HL-60 (cell line): ENCODE measurements at regions not wholly inside any gene's neighbourhood (a gene's known extent, or its start where the extent isn't known, plus 50 kb on each side); places are given as distances from the start of the nearest gene placed in this dataset.

Source experiments
- DNase-seq, 2 experiments: peaks; one replicate each; pipeline ENCODE4 v3.0.0-alpha.2; 2010 to 2020; ENCODE audit warnings: low read depth in 1 of 2, low spot score in 1 of 2
- H3K27ac ChIP-seq: fragments of 250-450 bp; sonication (Bioruptor Pico); replicated peaks from 2 replicates; pipeline ENCODE4 v1.5.1; 2020; ENCODE audit warnings: mild to moderate bottlenecking, moderate library complexity
- H3K27me3 ChIP-seq: fragments of 250-450 bp; sonication (Bioruptor Pico); 2 replicates; pipeline ENCODE4 v1.5.1; 2021; ENCODE audit warnings: mild to moderate bottlenecking, moderate library complexity; ENCODE audit not compliant: insufficient read depth, poor library complexity, severe bottlenecking
- H3K4me3 ChIP-seq: replicated peaks from 2 replicates; pipeline ENCODE4 v1.5.1; 2011; ENCODE audit warnings: mild to moderate bottlenecking, control low read depth, low read length; ENCODE audit not compliant: insufficient read depth
- CTCF ChIP-seq: IDR thresholded peaks from one replicate; pipeline ENCODE4 v1.5.1; 2011; ENCODE audit warnings: low read length, control low read depth, inconsistent platforms; ENCODE audit not compliant: insufficient read depth
- GABPA ChIP-seq: IDR thresholded peaks from 2 replicates; pipeline ENCODE4 v1.6.1; 2012; ENCODE audit warnings: low read depth
- POLR2AphosphoS5 ChIP-seq: IDR thresholded peaks from 2 replicates; pipeline ENCODE4 v1.6.1; 2012; ENCODE audit warnings: low read depth
- REST ChIP-seq: IDR thresholded peaks from 2 replicates; pipeline ENCODE4 v1.6.1; 2012; ENCODE audit warnings: low read depth; ENCODE audit not compliant: insufficient replicate concordance
- SPI1 ChIP-seq: IDR thresholded peaks from 2 replicates; pipeline ENCODE4 v1.6.1; 2012; ENCODE audit warnings: low read depth, mild to moderate bottlenecking, borderline replicate concordance

GRCh38 chr10:63889803-63890202, 368.6 kb downstream of the REEP3 start:
- Histone ChIP-seq H3K27ac (no peak overlapping the region), H3K4me3 (no peak overlapping the region), H3K27me3 (no peaks in the 10 kb centered on the region)
- no peak for DNase-seq
- TF ChIP-seq SPI1 (no peak), REST (no peak), POLR2AphosphoS5 (no peak), GABPA (no peak), CTCF (no peak)

- no peak for TF ChIP-seq CTCF
- TF ChIP-seq SPI1 = no peak
- no peak for TF ChIP-seq POLR2AphosphoS5
- no peak for TF ChIP-seq GABPA
- TF ChIP-seq REST = no peak
- Histone ChIP-seq H3K27me3 (no peaks in the 10 kb centered on the region), H3K27ac (no peak overlapping the region), H3K4me3 (no peak overlapping the region)
- DNase-seq = no peak
Measured at GRCh38 chr10:63896992-63897391, 375.8 kb downstream of the REEP3 start.

GRCh38 chr10:63899673-63900300, 378.6 kb downstream of the REEP3 start:
- DNase-seq = no peak
- H3K27ac ChIP-seq = no peak overlapping the region
- TF ChIP-seq CTCF (no peak), GABPA (no peak), SPI1 (no peak)

GRCh38 chr10:63901228-63901627, 380.0 kb downstream of the REEP3 start:
- no peak overlapping the region for H3K27ac ChIP-seq
- H3K27me3 ChIP-seq = no peaks in the 10 kb centered on the region
- TF ChIP-seq CTCF (peak; percentile 35), REST (no peak)
- no peak overlapping the region for H3K4me3 ChIP-seq
- no peak for DNase-seq

More at GRCh38 chr10:63899673-63900300, 378.6 kb downstream of the REEP3 start:
- Histone ChIP-seq H3K27me3 (no peaks in the 10 kb centered on the region), H3K4me3 (no peak overlapping the region)
